ENCODE measurements at regions not wholly inside any gene's neighbourhood (a gene's known extent, or its start where the extent isn't known, plus 50 kb on each side); places are given as distances from the start of the nearest gene placed in this dataset.

DNA sequence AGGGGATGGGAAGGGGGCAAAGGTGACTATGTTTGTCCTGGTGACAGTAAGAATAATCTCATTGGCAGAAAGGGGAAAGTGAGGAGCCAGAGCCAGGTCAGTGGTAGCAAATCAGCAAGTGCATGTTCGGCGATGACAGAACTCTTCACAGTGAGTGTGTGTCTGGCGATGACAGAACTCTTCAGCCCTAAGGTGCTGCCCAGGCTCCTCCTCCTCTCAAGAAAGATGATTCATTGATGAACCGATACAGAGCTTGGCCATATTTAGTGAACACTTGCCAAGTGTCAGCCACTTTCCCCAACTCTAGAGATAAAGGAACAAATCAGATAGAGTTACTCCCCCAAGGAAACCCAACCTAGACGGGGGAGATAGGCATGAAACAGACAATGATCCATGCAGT lies 199.3 kb upstream of the UBL3 start:
- no peak for DNase-seq (ENCODE audit: low read depth)
- TF ChIP-seq, protein P1, sequence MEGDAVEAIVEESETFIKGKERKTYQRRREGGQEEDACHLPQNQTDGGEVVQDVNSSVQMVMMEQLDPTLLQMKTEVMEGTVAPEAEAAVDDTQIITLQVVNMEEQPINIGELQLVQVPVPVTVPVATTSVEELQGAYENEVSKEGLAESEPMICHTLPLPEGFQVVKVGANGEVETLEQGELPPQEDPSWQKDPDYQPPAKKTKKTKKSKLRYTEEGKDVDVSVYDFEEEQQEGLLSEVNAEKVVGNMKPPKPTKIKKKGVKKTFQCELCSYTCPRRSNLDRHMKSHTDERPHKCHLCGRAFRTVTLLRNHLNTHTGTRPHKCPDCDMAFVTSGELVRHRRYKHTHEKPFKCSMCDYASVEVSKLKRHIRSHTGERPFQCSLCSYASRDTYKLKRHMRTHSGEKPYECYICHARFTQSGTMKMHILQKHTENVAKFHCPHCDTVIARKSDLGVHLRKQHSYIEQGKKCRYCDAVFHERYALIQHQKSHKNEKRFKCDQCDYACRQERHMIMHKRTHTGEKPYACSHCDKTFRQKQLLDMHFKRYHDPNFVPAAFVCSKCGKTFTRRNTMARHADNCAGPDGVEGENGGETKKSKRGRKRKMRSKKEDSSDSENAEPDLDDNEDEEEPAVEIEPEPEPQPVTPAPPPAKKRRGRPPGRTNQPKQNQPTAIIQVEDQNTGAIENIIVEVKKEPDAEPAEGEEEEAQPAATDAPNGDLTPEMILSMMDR (conservative IDR thresholded peaks at IDR 0.05; ENCODE audit: control insufficient read depth, insufficient read depth, low read depth, low read length), result no peak
- H3K4me3 ChIP-seq (ENCODE audit: control insufficient read depth, low read depth, low read length), result no peak overlapping the region

DNA sequence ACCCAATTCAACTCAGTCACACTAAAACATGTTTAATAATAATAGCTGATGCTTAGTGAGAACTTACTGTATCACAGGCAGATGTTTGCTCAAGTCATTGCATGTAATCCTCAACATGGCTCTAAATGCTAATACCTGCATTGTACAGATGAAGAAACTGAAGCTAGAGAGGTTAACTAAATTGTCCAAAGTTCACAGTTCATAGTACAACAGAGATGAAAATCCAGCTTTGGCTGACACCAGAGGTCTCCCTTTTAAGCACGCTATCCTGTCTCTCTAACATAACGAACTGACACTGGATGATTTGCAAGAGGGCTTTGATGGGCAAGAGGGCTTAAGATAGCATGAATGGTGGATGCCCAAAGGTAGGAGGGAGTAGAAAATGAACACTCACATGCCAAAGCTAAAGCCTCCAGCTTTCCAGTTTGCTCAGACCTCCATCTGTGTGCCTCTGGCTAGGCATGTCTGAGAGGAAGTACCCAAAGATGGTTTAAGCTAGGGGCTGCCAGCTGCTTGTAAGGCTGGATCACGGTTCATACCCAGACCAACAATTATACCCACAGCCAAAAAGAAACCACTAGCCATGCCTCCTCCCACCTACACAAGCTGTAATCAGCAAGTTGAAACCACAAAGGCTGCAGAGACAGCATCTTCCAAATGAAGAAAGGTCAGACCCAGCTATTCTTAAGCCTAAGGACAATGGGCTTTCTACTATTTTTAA lies 196.9 kb upstream of the UBL3 start:
- H3K4me3 ChIP-seq (ENCODE audit: control insufficient read depth, low read depth, low read length), result no peak overlapping the region
- TF ChIP-seq, protein P1 (conservative IDR thresholded peaks at IDR 0.05; ENCODE audit: control insufficient read depth, insufficient read depth, low read depth, low read length), result no peak
- no peak for DNase-seq (ENCODE audit: low read depth)

DNA sequence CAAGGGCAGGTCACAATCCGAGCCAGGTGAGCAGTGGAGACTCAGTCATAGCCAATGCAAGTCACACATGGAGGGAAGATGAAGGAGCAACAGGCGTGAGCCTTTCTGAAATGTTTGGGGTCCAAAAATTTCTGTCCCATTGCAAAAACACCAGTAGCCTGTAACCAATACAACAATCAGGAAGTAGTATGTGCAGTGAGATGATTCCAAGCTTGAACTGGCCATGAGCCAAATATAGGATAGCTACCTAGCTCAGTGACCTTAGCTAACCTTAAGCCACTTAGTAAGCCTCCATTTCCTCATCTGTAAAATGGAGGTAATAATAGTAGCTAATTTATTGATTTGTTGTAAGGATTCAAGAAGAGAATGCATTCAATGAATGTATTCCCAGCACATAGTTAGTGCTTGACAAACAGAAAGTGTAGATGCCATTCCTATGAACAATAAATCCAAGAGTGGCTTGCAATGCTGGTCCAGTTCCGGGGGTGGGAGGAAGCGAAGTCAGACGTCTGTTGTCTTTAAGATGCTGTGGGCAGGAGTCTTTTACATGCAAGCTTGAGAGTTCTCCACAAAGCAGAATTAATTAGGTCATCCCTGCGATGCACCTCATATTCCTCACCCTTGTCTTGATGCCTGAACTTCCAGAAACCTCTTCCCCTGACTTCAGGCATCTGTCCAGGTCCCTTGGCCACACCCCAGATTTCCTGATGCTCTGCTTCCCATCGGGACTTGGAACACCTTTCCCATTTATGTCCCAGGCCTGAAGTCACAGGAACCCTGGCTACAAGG lies 195.7 kb upstream of the UBL3 start:
- TF ChIP-seq, protein P1 (conservative IDR thresholded peaks at IDR 0.05; ENCODE audit: control insufficient read depth, insufficient read depth, low read depth, low read length), result no peak
- DNase-seq (ENCODE audit: low read depth), result peak; percentile 76
- H3K4me3 ChIP-seq (ENCODE audit: control insufficient read depth, low read depth, low read length), result no peak overlapping the region

DNA sequence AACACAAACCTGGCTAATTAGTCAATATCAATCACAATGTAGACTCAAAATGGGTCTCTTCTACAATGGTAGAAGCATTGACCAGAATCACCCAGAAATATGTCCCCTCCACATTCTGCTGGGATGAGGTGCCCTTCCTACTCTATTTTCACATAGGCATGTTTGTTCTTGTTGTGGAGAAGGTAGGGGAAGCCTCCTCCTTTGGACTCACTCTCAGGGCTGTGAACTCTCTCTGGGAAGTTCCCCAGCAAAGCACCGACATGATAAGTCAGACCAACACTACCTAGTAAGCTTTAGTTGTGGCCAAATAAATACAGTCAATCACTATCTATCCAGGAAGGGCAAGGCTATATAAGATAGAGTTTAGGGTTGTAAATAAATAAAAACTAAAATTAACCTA lies 194.5 kb upstream of the UBL3 start:
- TF ChIP-seq, protein P1 (conservative IDR thresholded peaks at IDR 0.05; ENCODE audit: control insufficient read depth, insufficient read depth, low read depth, low read length), result no peak
- DNase-seq (ENCODE audit: low read depth), result no peak
- no peak overlapping the region for H3K4me3 ChIP-seq (ENCODE audit: control insufficient read depth, low read depth, low read length)

DNA sequence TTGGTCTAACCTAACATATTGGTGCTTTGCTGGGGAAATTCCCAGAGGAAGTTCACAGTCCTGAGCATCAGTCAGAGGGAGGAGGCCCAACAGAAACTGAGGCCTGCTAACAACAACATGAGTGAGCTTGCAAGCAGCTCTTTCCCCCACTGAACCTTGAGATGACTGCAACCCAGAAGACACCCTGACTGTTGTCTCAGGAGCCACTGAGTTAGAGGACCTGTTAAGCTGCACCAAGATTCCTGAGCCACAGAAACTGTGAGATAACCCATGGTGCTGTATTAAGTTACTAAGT lies 193.2 kb upstream of the UBL3 start:
- no peak for DNase-seq (ENCODE audit: low read depth)
- TF ChIP-seq, protein P1 (conservative IDR thresholded peaks at IDR 0.05; ENCODE audit: control insufficient read depth, insufficient read depth, low read depth, low read length), result no peak
- no peak overlapping the region for H3K4me3 ChIP-seq (ENCODE audit: control insufficient read depth, low read depth, low read length)

DNA sequence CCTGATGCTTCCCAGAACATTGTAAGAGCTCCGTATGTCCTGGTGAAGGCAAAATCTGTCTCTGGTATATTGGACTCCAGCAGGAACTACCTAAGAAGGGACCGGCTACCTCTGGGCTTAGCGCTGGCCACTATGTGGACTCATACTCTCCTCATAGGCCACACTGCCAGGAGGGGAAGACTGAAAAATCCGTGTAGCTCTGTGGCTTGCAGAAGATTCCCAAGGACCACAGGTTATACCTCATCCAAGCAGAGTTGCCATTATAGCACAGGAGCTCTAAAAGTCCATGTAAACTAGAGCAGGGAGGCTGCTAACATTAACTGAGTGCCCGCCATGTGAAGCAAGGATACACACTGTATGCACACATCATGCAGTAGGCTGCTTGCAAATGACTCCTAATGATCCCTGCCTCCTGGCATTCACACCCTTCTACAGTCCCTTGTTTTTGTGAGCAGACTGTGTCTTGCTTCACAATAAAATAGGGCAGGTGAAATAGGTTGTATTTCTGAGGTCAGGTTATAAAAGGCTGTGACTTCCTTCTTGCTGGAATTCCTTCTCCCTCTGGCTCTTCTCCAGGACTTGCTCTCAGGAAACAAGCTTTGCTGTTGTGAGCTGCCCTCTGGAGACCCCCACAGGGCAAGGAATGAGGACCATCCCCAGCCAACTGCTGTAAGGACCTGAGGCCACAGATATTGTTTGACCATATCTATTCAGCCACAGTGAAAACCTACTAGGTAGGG lies 192.6 kb upstream of the UBL3 start:
- TF ChIP-seq, protein P1 (conservative IDR thresholded peaks at IDR 0.05; ENCODE audit: control insufficient read depth, insufficient read depth, low read depth, low read length), result no peak
- no peak for DNase-seq (ENCODE audit: low read depth)
- no peak overlapping the region for H3K4me3 ChIP-seq (ENCODE audit: control insufficient read depth, low read depth, low read length)
